ENCODE measurements at regions not wholly inside any gene's neighbourhood (a gene's known extent, or its start where the extent isn't known, plus 50 kb on each side); places are given as distances from the start of the nearest gene placed in this dataset.
A peak's percentile ranks its signal among the peaks of the same experiment; 100 is the strongest.

- no peak for DNase-seq (ENCODE audit: low spot score)
Measured at GRCh38 chr15:91665212-91665611, 188.3 kb upstream of the SLCO3A1 start.

GRCh38 chr15:91668370-91668769, 185.1 kb upstream of the SLCO3A1 start:
- DNase-seq (ENCODE audit: low spot score): no peak

DNA sequence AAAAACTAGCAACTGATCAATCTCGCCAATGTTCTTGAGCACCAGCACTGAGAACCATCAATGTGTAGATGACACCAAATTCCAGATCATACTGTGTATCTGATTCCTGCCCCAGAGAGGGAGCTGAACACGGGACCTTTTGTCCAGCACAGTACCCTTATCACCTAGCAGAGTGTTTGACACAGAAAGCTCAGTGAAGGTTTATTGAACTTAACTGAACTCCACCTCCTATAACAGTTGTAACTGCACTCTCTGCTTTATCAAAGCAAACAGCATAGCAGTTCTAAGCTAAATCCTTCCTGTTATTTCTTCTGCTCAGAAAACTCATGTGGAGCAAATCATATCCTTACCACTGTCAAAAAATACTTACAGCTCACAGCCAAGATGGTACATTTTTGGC, 183.4 kb upstream of the SLCO3A1 start:
- DNase-seq (ENCODE audit: low spot score): no peak

DNA sequence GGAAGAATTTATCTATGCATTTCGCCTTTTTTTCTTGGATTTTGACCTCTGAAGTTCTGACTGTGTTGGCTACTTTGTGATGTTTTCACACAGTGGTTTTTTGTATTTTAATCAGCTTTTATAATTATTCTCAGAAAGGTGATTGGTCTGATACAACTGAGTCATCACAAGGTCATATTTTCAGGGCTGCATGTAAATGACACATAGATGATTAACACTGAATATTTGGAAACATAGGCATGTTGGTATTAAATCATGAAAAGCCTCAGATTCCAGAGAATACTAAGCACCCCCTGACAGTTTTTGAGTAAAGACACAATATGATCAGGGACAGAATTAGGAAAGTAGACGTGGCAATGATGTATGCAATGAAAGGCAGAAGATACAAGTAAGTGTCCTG, 175.5 kb upstream of the SLCO3A1 start:
- DNase-seq (ENCODE audit: low spot score): no peak

- no peak for DNase-seq (ENCODE audit: low spot score)
Measured at GRCh38 chr15:91679447-91679846, 174.1 kb upstream of the SLCO3A1 start.

- no peak for DNase-seq (ENCODE audit: low spot score)
Measured at GRCh38 chr15:91685436-91685835, 168.1 kb upstream of the SLCO3A1 start.

DNA sequence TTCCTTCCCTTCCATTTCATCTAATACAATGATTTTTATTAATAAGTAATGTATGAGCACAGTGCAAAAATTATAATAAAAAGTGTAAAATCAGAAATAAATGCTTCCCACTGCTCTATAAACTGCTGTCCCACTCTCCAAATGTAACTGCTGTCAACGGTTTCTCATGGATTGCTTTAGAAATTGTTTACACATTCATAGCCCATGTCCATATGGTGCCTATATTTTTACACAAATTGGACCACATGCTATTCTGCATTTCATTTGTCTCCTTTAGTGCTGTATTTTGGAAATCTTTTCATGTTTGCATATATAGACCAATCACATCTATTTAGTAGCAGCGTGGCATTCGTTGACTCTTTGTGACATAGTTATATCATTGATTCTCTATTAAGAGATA, 164.7 kb upstream of the SLCO3A1 start:
- no peak for DNase-seq (ENCODE audit: low spot score)

DNA sequence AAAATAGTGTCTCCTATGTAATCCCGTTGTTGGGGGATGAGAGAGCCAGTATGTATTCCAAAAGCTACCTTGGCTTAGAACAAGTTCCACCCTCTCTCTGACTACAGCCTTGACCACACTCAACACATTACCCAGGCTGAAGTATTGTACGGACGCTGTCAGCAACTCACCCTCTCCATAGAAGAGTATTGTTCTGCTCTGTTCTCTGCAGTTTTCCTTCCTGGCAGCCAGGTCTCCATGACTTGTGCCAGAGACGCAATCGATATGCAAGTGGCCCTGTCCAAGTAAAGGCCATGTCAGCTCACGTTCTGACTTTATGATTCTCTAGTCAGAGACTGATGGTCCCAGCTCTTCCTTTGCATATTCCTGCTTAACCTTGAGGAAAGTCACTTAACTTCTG, 164.1 kb upstream of the SLCO3A1 start:
- no peak for DNase-seq (ENCODE audit: low spot score)

GRCh38 chr15:91692596-91692995, 160.9 kb upstream of the SLCO3A1 start:
- DNase-seq (ENCODE audit: low spot score): no peak

DNA sequence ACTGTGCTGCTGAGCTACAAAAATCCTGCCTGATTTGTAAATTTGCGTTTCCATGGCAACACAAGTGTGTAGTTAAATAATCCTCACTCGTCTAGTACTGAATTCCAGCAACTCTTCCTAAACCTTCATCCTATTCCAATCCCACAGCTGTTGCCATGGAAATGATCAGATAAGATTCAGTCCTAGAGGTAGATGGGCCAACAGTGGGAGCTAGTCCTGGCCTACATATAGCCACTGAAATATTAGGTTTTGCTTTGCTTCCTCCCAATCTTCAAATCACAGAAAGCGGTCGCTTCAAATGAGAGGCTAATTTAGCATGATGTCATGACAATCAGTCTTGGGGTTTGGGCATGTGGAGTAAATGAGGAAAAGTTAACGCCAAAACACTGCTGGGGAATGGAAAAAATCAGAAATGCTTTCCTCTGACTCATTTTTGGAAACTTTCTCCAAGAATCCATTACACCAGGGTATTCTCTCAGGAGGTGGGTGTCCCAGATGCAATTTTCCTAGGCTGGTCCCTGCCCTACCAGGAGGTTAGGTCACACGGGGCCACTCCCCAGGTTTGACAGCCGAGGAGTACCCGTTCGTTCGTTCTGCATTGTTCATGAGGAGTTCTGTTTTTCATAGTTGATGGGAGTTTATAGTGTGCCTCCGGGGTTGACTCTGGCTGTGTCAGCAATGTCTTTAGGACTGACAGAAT, 159.2 kb upstream of the SLCO3A1 start:
- peak; percentile 82 for DNase-seq (ENCODE audit: low spot score)

DNA sequence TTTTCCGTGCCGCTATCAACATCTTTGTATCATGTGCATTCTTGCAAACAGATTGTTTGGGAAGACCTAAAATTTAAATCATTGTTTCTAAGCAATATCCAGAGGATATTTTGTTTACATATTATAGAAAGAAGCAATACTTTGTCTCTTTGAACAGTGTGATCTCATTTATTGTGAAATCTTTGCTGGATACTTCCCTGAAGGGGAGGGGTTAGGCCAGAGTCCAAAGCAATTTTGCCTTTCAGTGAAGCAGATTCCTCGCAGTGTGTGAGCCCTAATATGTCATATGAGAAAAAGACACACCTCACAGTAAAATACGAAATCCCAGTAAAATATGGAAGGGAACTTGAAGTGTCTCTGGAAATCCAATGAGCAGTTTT, 158.7 kb upstream of the SLCO3A1 start:
- peak; percentile 58 for DNase-seq (ENCODE audit: low spot score)

DNA sequence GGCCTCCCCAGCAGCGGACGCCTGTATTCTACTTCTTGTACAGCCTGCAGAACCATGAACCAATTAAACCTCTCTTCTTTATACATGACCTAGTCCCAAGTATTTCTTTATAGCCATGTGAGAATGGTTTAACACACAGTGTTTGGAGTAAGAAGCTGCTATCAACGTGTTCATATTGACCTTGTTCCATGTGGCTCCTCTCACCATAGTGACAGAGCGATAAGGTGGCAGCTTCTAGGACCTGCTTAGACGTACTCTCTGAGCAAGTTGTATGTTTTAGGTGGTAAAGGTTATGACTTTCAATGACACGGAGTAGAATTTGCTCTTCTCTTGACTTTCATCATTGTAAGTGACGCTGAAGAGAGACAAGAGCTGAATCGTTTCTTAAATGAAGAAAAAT, 157.7 kb upstream of the SLCO3A1 start:
- no peak for DNase-seq (ENCODE audit: low spot score)

- DNase-seq (ENCODE audit: low spot score): no peak
Measured at GRCh38 chr15:91696981-91697380, 156.5 kb upstream of the SLCO3A1 start.

DNA sequence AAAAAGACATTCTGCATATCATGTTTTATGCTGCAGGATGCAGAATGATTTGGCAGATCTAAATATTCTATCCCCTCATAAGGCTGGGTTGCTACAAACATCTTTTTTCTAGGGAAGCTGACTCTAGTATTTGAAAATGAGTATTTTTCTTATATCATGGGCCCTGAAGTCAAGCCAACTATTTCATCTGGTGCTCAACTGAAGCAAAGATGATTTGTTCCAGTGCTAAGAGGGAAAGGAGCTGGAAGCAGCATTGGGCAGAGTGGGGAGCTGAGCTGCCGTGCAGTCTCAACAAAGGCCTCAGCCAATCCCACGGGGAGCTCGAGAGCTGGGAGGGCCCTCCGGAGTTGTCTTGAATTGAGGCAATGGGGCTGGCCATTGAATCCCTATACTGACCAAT, 155.3 kb upstream of the SLCO3A1 start:
- DNase-seq (ENCODE audit: low spot score): peak; percentile 14

GRCh38 chr15:91699741-91700140, 153.8 kb upstream of the SLCO3A1 start:
- DNase-seq (ENCODE audit: low spot score): no peak

GRCh38 chr15:91703274-91703673, 150.2 kb upstream of the SLCO3A1 start:
- no peak for DNase-seq (ENCODE audit: low spot score)

- DNase-seq (ENCODE audit: low spot score): no peak
Measured at GRCh38 chr15:91704343-91704742, 149.2 kb upstream of the SLCO3A1 start.

DNA sequence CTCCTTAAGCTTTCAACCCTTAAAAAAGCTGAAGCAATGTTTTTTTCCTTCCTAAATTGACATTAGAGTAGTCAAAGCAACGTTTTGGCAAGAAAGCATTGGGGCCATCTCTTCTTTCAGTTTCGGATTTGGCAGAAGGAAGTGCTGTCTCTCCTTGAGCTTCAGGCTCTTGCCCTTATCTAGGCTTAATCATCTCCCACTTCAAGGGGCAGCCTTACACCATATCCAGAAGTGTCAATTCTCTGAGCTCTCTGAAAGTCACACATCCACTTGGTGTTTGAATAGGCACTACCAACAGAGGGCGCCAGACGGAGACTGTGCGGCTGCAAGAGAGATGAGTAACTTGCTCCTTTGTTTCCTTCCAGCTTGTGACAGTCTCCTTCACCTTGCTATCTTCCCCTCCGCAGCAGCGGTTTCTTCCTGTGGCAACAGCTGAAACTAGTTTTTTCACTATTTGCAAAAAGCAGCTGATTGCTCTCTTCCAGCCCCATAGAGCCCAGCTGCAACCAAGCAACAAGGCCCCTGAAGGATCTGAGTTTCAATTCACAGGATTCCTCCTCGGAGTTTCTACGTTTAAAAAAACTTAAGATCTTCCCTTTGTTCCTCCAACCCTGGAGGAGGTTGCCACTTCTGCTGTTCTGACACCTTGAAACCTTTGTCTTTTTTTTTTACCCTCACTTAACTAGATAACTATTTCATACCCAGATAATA, 147.0 kb upstream of the SLCO3A1 start:
- DNase-seq (ENCODE audit: low spot score): peak; percentile 80

DNA sequence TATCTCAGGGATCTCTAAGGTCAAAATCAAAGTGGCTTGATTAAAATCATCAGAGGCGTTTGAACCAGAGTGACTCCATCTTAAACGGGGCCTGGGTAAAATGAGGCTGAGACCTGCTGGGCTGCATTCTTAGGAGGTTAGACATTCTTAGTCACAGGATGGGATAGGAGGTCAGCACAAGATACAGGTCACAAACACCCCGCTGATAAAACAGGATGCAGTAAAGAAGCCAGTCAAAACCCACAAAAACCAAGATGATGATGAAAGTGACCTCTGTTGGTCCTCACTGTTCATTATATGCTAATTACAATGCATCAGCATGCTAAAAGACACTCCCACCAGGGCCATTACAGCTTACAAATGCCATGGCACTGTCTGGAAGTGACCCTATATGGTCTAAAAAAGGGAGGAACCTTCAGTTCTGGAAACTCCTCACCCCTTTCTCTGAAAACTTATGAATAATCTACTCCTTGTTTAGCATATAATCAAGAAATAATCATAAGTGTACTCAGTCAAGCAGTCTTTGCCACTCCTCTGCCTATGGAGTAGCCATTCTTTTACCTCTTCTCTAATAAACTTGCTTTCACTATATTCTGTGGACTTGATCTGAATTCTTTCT, 143.3 kb upstream of the SLCO3A1 start:
- DNase-seq (ENCODE audit: low spot score): no peak

DNA sequence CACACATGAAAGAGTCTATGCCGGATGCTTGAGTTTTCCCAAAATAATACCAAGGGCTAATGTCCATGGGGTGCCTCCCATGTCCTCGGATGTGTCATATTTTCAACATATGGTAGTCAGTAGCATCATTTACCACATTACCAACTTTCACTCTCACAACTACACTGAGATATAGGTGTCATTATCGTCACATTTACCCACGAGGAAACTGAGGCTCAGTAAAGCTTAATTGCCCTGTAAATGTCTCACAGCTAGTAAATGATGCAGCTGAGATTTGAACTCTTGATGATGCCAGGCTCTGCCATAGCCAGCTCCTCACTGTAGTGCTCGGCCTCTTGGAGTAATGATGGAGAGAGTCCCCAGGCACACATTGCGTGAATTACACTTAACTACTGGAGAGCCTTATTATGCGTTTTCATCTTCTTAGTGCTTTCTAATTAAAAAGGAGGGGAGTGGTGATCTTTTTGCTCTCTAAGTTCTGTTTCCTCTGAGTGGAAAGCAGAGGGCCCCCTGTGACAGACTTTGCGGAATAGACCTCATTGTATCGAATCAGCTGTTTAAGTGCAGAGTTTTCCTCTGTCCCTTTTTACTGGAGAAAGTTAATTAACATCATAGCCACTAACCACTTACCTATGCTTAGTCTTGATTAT, 142.0 kb upstream of the SLCO3A1 start:
- DNase-seq (ENCODE audit: low spot score): no peak

GRCh38 chr15:91712286-91712685, 141.2 kb upstream of the SLCO3A1 start:
- DNase-seq (ENCODE audit: low spot score): no peak

- DNase-seq (ENCODE audit: low spot score): no peak
Measured at GRCh38 chr15:91716536-91716935, 137.0 kb upstream of the SLCO3A1 start.

DNA sequence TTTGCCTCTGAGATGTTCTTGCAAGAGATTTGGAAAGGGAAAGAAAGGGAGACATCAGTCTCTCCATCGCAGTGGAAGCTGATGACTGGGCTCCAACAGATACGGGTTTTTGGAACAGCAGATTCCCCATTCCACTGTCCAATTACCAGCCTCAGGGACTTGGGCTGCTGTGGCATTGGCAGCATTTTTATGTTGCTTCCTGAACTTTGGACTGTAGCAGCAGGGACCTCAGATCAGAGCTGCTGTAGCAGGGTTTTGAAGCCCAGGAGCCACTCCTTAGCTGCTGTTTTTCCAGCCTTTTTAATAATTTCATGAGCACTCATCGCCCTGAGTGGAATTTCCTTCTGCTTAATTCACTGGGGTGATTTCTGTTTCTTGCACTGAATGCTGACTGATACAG, 135.7 kb upstream of the SLCO3A1 start:
- no peak for DNase-seq (ENCODE audit: low spot score)

Data from umbilical cord (tissue), 1 donor.